IMR-90 (cell line): ENCODE measurements at regions not wholly inside any gene's neighbourhood (a gene's known extent, or its start where the extent isn't known, plus 50 kb on each side); places are given as distances from the start of the nearest gene placed in this dataset.

Source experiments
- ATAC-seq: fragments of 200-7000 bp; cut with Tn5 transposase; 2 replicates; pipeline ENCODE4 v1.9.1; 2020; ENCODE audit warnings: low read depth, mild to moderate bottlenecking, moderate library complexity
- BruUV-seq: library from RNA; stranded (reverse); fragments of 400-500 nt; replicated peaks from 2 replicates; lab custom pipeline; 2021; lab: Mats Ljungman, UMichigan
- CTCF ChIA-PET: fragments of 300-600 bp; formaldehyde crosslinking; extraction: SDS; loops from one replicate; lab custom pipeline; 2021; ENCODE audit warnings: antibody characterized with exemption; lab: Yijun Ruan, JAX
- POLR2A ChIA-PET: fragments of 300-600 bp; sonication (Branson Sonifier 250); formaldehyde crosslinking; loops from one replicate; lab custom pipeline; 2022; ENCODE audit warnings: antibody characterized with exemption; ENCODE audit not compliant: unreplicated experiment; lab: Charles Lee
- DNase-seq: peaks from one replicate; pipeline ENCODE4 v3.0.0; 2013
- H2AFZ ChIP-seq: replicated peaks from 2 replicates; pipeline ENCODE3; 2013; ENCODE audit warnings: low read length, mild to moderate bottlenecking; ENCODE audit not compliant: poor library complexity
- H2AK5ac ChIP-seq: 2 replicates; pipeline ENCODE4 v1.6.1; 2013; ENCODE audit warnings: low read depth, low read length, inconsistent platforms
- H2AK9ac ChIP-seq: replicated peaks from 2 replicates; pipeline ENCODE3; 2013; ENCODE audit warnings: mild to moderate bottlenecking, low read depth, low read length, moderate library complexity; ENCODE audit not compliant: poor library complexity
- H2BK120ac ChIP-seq: 2 replicates; pipeline ENCODE4 v1.6.1; 2013; ENCODE audit warnings: low read depth, low read length, inconsistent platforms
- H2BK15ac ChIP-seq: 3 replicates; pipeline ENCODE4 v1.6.1; 2013; ENCODE audit warnings: low read depth, low read length, inconsistent platforms
- H2BK20ac ChIP-seq: 2 replicates; pipeline ENCODE4 v1.6.1; 2013; ENCODE audit warnings: low read depth, mild to moderate bottlenecking, inconsistent platforms, low read length, moderate library complexity
- H2BK5ac ChIP-seq: 2 replicates; pipeline ENCODE4 v1.6.1; 2013; ENCODE audit warnings: mild to moderate bottlenecking, low read depth, low read length, inconsistent platforms; ENCODE audit not compliant: poor library complexity, severe bottlenecking
- H3K14ac ChIP-seq: replicated peaks from 2 replicates; pipeline ENCODE4 v1.6.1; 2013; ENCODE audit warnings: low read depth, low read length, inconsistent platforms
- H3K18ac ChIP-seq: 2 replicates; pipeline ENCODE4 v1.6.1; 2013; ENCODE audit warnings: low read depth, low read length, control low read depth
- H3K23ac ChIP-seq: 2 replicates; pipeline ENCODE4 v1.6.1; 2013; ENCODE audit warnings: low read depth, low read length, inconsistent platforms
- H3K27ac ChIP-seq: 2 replicates; pipeline ENCODE4 v1.5.1; 2013; ENCODE audit warnings: mild to moderate bottlenecking, control low read depth, low read length; ENCODE audit not compliant: insufficient read depth
- H3K27me3 ChIP-seq: 2 replicates; pipeline ENCODE4 v1.6.1; 2013; ENCODE audit warnings: low read length; ENCODE audit not compliant: control insufficient read depth, insufficient read depth
- H3K36me3 ChIP-seq: 2 replicates; pipeline ENCODE4 v1.6.1; 2013; ENCODE audit warnings: low read length, mixed read lengths; ENCODE audit not compliant: control insufficient read depth, insufficient read depth
- H3K4ac ChIP-seq: 2 replicates; pipeline ENCODE4 v1.6.1; 2013; ENCODE audit warnings: low read depth, low read length, inconsistent platforms
- H3K4me1 ChIP-seq: 2 replicates; pipeline ENCODE4 v1.6.1; 2013; ENCODE audit warnings: low read length, mixed read lengths; ENCODE audit not compliant: control insufficient read depth, insufficient read depth
- H3K4me2 ChIP-seq: 2 replicates; pipeline ENCODE4 v1.6.1; 2013; ENCODE audit warnings: low read depth, mild to moderate bottlenecking, control low read depth, low read length, moderate library complexity
- H3K4me3 ChIP-seq: 2 replicates; pipeline ENCODE4 v1.5.1; 2013; ENCODE audit warnings: low read depth, mild to moderate bottlenecking, control low read depth, low read length, moderate library complexity; ENCODE audit not compliant: insufficient read depth
- H3K56ac ChIP-seq: 2 replicates; pipeline ENCODE4 v1.6.1; 2013; ENCODE audit warnings: low read length, inconsistent platforms; ENCODE audit not compliant: insufficient read depth; ENCODE audit errors: extremely low read depth
- H3K79me1 ChIP-seq, 2 experiments: 2 replicates each; pipeline ENCODE4 v1.6.1; 2013; ENCODE audit warnings: low read length in 2 of 2, inconsistent platforms in 1 of 2, low read depth in 1 of 2
- H3K9ac ChIP-seq: 2 replicates; pipeline ENCODE4 v1.6.1; 2013; ENCODE audit warnings: low read depth, low read length, control low read depth
- H3K9me1 ChIP-seq: 2 replicates; pipeline ENCODE4 v1.6.1; 2013; ENCODE audit warnings: low read length, inconsistent platforms; ENCODE audit not compliant: insufficient read depth
- H3K9me3 ChIP-seq: 2 replicates; pipeline ENCODE4 v1.6.1; 2013; ENCODE audit warnings: low read length; ENCODE audit not compliant: control insufficient read depth, insufficient read depth
- H4K20me1 ChIP-seq: 2 replicates; pipeline ENCODE4 v1.6.1; 2013; ENCODE audit warnings: low read length, inconsistent platforms; ENCODE audit not compliant: insufficient read depth
- H4K5ac ChIP-seq: 2 replicates; pipeline ENCODE4 v1.6.1; 2013; ENCODE audit warnings: mild to moderate bottlenecking, low read depth, low read length, control low read depth
- H4K8ac ChIP-seq, 2 experiments: 2 replicates each; pipeline ENCODE4 v1.6.1; 2013; ENCODE audit warnings: low read depth in 2 of 2, low read length in 2 of 2, control low read depth in 1 of 2, inconsistent platforms in 1 of 2
- H4K91ac ChIP-seq: 2 replicates; pipeline ENCODE4 v1.6.1; 2013; ENCODE audit warnings: low read depth, low read length, inconsistent platforms; ENCODE audit not compliant: insufficient read depth
- CHD1 ChIP-seq: IDR thresholded peaks from 2 replicates; pipeline ENCODE4 v1.6.1; 2012; ENCODE audit warnings: low read depth, low read length, improper control_type of control experiment
- FOS ChIP-seq: fragments of 150-350 bp; IDR thresholded peaks from 2 replicates; pipeline ENCODE4 v1.6.1; 2016; ENCODE audit warnings: low read depth, low read length
- MAFK ChIP-seq: IDR thresholded peaks from 2 replicates; pipeline ENCODE4 v1.6.1; 2012; ENCODE audit warnings: low read depth, low read length, improper control_type of control experiment
- MAZ ChIP-seq: IDR thresholded peaks from 2 replicates; pipeline ENCODE4 v1.6.1; 2012; ENCODE audit warnings: low read depth, mild to moderate bottlenecking, low read length, improper control_type of control experiment, moderate library complexity, borderline replicate concordance
- NFE2L2 ChIP-seq: fragments of 150-350 bp; IDR thresholded peaks from 2 replicates; pipeline ENCODE4 v1.6.1; 2016; ENCODE audit warnings: low read depth, mild to moderate bottlenecking, low read length
- RAD21 ChIP-seq: IDR thresholded peaks from 2 replicates; pipeline ENCODE4 v1.6.1; 2012; ENCODE audit warnings: low read length, improper control_type of control experiment
- dilution Hi-C: fragments of 300-500 bp; cut with HindIII; formaldehyde crosslinking; loops from one replicate; pipeline ENCODE4 v1.14.3; 2018; ENCODE audit warnings: low sequenced_read_pairs; ENCODE audit not compliant: unreplicated experiment
- in situ Hi-C: fragments of 300-500 bp; cut with MboI; formaldehyde crosslinking; loops from 3 replicates; pipeline ENCODE4 v1.14.3; 2019; ENCODE audit warnings: low sequenced_read_pairs, inconsistent platforms, mixed read lengths
- intact Hi-C: fragments of 100-400 bp; cut with micrococcal nuclease; formaldehyde crosslinking; loops from 2 replicates; pipeline ENCODE4 v1.10.0; 2022

GRCh38 chr5:152303841-152304240, 101.2 kb downstream of the NMUR2 start:
- Histone ChIP-seq H3K36me3 (no peaks in the 10 kb centered on the region), H3K4me3 (no peak overlapping the region), H3K4me1 (no peaks in the 10 kb centered on the region), H2AFZ (no peak overlapping the region), H3K23ac (no peak overlapping the region), H3K9me3 (peaks cover 6% of the 10 kb centered on the region; the same call in 1 of the 2 replicates), H2BK20ac (no peak overlapping the region), H2BK120ac (no peak overlapping the region), H3K9ac (no peak overlapping the region), H3K27ac (no peak overlapping the region), H4K91ac (no peak overlapping the region), H3K4me2 (no peak overlapping the region), H3K79me1 (no peaks in the 10 kb centered on the region), H2BK5ac (no peak overlapping the region), H4K8ac (no peak overlapping the region), H3K4ac (no peak overlapping the region), H3K27me3 (no peaks in the 10 kb centered on the region), H3K56ac (no peak overlapping the region), H2BK15ac (no peak overlapping the region), H3K9me1 (no peaks in the 10 kb centered on the region), H3K14ac (no peak overlapping the region), H3K18ac (no peak overlapping the region), H2AK5ac (no peak overlapping the region), H4K5ac (no peak overlapping the region), H2AK9ac (no peak overlapping the region), H4K20me1 (no peaks in the 10 kb centered on the region)
- CTCF ChIA-PET: no interaction called here
- no peak for TF ChIP-seq NFE2L2
- no peak for TF ChIP-seq RAD21
- no peak for TF ChIP-seq CHD1
- no peak for TF ChIP-seq MAFK
- TF ChIP-seq MAZ: no peak
- no peak for TF ChIP-seq FOS
- no peak for ATAC-seq
- intact Hi-C loops: no loop called here
- dilution Hi-C loops: no loop called here
- in situ Hi-C loops: no loop called here
- DNase-seq: no peak
- BruUV-seq: no TSS peak
- POLR2A ChIA-PET: no interaction called here
